HG02870 (cell line): ENCODE measurements at regions not wholly inside any gene's neighbourhood (a gene's known extent, or its start where the extent isn't known, plus 50 kb on each side); places are given as distances from the start of the nearest gene placed in this dataset.

Experiments
- ATAC-seq: cut with Tn5 transposase; IDR thresholded peaks from one replicate; pipeline ENCODE4 v1.9.1; 2021; ENCODE audit warnings: mild to moderate bottlenecking, moderate library complexity; ENCODE audit not compliant: unreplicated experiment

DNA sequence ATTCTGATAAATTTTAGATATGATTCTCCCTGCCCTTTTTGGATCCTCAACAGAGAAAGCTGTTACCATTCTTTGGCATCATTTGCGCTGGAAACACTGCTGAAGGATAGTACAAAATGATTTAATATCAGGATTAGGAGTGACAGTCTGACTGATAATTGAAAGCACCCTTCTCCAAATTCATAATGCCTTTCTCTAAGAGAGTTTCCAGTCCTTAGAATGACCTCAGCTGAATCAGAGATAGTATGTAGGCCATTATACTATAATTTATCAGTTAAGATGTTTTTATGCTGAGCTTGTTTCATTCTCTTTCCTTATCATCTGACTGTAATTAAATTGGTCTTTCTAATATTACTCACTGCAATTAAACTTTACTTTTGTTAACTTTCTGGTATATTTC is 166.7 kb downstream of the ZNF326 start:
- ATAC-seq: no peak

GRCh38 chr1:90155721-90156487 is 161.0 kb downstream of the ZNF326 start:
- peak; percentile 59 for ATAC-seq

GRCh38 chr1:90154711-90155110 is 159.8 kb downstream of the ZNF326 start:
- no peak for ATAC-seq

DNA sequence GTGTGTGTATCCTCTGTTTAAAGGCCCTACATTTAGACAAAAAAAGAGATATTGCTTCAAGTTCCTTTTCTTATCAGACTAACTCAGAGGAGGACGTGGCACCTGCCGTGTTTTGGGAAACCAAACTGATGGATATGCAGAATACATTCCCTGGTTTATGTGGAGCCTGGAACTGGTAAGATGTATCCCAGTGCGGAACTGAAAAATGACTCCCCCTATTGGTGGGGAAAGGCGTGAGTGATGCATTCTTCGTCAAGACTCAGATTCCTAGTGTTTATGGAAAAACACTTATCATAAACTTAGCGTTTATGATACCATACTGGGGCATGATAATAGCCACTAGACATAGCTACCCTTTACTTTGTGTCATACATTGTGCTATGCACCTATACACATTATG is 154.2 kb downstream of the ZNF326 start:
- ATAC-seq: no peak

GRCh38 chr1:90147093-90147492 is 152.2 kb downstream of the ZNF326 start:
- ATAC-seq: no peak

- no peak for ATAC-seq
Measured at GRCh38 chr1:90144820-90145219, 149.9 kb downstream of the ZNF326 start.

DNA sequence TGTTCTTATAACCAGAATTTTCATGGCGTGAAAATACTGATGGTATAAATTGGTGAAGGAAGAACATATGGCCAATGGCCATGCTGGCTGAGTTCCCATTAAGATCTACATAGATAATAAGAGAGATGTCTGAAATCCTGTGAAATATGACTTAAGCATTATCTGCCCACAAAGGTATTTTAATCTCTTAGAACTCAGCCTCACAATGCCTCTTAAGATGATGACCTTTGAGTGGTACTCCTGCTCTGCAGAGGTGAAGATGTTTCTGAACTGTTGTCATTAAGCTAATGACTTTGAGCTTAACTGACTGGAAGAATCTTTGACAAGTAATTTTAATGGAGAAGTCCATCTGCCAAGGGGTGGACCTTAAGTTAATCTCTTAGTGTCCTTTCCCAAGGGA is 148.7 kb downstream of the ZNF326 start:
- ATAC-seq: no peak

GRCh38 chr1:90142697-90143096 is 147.8 kb downstream of the ZNF326 start:
- ATAC-seq: no peak

DNA sequence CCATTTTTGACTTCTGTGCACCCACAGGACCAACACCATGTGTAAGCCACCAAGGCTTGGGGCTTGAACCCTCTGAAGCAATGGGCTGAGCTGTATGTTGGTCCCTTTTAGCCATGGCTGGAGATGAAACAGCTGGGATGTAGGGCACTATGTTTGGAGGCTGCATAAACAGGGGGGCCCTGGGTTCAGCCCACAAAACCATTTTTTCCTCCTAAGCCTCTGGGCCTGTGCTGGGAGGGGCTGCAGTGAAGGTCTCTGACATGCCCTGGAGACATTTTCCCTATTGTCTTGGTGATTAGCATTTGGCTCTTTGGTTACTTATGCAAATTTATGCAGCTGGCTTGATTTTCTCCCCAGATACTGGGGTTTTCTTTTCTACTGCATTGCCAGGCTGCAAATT is 144.9 kb downstream of the ZNF326 start:
- no peak for ATAC-seq

DNA sequence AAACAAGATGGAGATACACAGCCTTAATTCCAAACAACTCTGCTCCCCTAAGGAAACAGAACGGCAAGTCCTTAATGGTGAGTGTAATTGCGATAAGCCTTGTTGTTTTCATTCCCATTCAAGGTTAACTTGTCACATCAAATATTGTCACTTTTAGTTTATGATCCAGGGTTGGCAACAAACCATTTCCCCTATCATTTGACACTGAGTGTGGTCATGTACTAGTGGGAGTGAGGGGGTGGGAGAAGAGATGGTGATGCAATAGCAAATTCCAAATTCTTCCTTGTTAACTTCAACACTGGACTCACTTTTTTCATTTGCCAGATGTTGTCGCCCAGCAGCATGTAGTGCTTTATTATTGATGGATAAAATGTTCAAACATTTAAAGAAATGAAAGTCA is 140.4 kb downstream of the ZNF326 start:
- ATAC-seq: no peak

DNA sequence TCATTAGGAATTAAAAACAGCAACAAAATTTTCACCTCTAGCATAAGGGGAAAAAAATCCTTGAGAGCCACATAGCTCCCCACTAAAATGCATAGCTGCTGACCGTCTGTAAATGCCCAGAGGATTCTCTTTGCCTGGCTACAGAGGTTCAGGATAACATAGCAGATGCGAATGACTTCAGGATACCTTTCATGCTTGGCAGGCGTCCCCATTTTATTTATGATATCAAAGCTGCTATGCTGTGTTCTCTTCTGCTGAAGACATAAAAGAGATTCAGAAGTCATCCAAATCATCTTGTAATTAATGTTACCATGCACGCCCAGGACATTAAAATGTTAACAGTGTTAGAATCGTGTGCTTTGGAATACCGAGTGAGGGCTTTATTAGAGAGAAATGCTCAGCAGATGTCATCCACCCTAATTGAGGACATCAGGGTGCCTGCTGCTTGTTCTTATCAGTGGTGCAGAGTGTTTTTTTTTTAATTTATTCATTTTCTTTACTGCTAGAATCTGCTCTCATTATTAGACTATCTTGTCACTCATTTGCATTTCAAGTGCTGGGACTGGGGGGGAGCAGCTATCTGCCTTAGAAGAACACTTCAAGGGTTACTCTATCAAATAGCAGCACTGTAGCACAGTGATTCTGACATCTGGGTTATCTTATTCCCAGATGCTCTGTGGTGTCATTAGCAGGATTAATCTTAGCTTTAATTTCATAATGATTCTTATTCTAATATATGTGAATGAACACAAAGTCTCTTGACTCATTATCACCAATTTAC is 139.5 kb downstream of the ZNF326 start:
- no peak for ATAC-seq

- ATAC-seq: no peak
Measured at GRCh38 chr1:90133133-90133532, 138.2 kb downstream of the ZNF326 start.

DNA sequence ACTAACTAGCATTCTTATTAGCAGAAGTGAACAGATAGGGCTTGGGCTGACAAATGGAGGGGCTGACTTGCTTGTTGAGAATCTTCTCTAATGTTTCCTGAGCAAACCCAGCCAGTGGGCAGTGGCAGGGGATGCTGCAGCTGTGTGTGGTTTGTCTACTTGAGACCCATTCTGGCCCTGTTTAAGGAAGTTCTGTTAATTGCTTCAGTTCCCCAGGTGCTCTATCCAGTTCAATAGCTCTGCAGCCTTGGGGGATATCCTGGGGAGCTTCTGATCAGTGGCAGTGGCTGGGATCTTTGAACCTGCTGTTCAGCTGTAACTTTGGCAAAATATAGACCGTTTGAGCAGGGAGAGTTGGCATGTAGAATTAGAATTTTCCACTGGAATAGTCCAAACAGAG is 137.4 kb downstream of the ZNF326 start:
- ATAC-seq: no peak

DNA sequence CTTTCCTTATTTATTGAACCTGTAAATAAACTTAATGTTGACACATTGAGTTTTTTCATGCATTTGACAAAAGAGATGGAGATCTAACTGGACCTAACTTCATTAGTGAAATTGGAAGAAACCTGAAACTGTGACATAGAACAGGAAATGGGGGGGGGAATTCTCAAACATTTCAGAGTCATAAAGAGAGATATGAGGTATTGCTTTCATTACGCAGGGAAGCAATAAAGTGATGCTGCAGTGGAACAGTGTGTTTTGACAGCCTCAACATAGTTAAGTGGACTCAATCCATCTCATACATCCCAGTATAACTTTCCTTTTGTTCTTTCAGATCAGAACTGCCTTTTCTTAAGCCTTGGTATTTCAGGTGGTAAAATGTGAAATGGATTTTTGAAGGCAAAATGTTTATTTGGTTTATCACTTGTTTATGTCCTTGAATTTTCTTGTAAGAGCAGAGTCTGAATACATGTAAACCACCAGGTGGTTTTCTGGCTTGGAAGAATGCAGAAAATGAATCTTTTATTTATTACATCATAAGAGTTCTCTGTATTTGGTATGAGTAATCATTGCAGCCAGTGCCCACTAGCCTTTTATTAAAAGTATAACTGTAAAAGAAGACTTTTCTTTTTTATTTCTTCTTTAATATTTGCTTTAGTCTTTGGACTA is 132.5 kb downstream of the ZNF326 start:
- ATAC-seq: no peak

DNA sequence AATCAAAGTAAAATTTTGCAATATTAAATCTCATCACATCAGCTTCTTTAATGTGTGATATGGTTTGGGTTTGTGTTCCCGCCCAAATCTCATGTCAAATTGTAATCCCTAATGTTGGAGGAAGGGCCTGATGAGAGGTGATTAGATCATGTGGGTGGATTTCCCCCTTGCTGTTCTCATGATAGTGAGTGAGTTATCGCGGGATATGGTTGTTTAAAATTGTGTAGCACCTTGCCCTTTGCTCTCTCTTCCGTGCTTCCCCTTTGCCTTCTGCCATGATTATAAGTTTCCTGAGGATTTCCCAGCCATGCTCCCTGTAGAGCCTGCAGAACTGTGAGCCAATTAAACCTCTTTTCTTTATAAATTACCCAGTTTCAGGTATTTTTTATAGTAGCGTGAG is 131.9 kb downstream of the ZNF326 start:
- no peak for ATAC-seq

- ATAC-seq: no peak
Measured at GRCh38 chr1:90122654-90123340, 127.9 kb downstream of the ZNF326 start.

DNA sequence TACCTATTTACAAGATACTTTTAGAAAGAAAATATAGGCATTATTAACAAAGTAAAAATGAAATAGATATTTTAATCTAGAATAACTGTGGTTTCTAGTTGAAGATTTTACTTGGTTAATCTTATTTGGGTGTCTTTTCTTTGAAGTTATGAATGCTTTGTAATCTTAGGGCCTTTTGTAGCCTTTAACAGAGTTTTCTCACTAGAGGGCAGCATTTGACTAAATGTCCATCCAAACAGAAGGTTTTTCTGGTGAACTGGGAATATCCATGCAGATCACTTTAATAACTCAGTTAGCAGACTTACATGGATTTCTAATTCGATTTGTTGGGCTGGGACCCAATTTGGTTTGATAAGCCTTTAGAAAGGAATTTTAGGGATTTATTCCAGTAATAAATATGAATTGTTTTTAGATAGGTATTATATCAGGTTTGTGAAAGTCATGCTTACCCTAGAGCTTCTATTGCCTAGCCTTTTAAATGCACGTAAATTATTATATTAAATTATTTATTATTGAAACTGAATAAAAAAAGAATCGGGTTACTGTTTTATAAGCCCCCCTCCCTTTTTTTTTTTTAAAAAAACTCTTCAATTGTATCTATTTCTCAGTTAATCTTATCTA is 119.7 kb downstream of the ZNF326 start:
- ATAC-seq: no peak

GRCh38 chr1:90107990-90108389 is 113.1 kb downstream of the ZNF326 start:
- ATAC-seq: no peak

DNA sequence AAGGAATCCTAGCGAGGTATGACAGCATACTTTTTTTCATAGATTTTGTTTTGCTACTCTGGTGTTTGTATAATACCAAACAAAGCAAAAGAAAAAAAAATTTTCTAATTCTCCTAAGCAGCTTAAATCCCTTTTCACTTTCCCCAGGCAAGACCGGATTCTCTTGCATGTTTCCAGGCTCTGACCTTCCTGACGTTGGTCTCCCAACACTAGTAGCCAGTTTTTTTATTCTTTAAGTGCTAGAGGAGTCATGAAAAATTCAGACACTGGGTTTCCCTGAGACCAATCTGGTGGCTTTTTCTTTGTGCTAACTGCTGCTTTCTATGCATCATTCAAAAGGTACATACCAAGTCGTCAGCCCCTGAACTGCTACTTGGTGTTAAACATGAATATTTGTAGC is 111.4 kb downstream of the ZNF326 start:
- ATAC-seq: no peak

GRCh38 chr1:90104941-90105538 is 110.1 kb downstream of the ZNF326 start:
- ATAC-seq: no peak
